GM23248 (cell line): ENCODE measurements at regions not wholly inside any gene's neighbourhood (a gene's known extent, or its start where the extent isn't known, plus 50 kb on each side); places are given as distances from the start of the nearest gene placed in this dataset.

ENCODE experiments used
- EZH2 ChIP-seq: fragments of 200-600 bp; sonication (generic); IDR thresholded peaks from 2 replicates; pipeline ENCODE4 v1.6.1; 2018; ENCODE audit warnings: antibody characterized with exemption, mild to moderate bottlenecking; ENCODE audit not compliant: insufficient read depth, poor library complexity, severe bottlenecking
- EZH2phosphoT487 ChIP-seq: fragments of 200-600 bp; sonication (generic); IDR thresholded peaks from 2 replicates; pipeline ENCODE4 v1.6.1; 2018; ENCODE audit warnings: antibody characterized with exemption, moderate library complexity, mild to moderate bottlenecking, low read depth; ENCODE audit not compliant: insufficient read depth

- TF ChIP-seq EZH2 (no peak), EZH2phosphoT487 (no peak)
Measured at GRCh38 chr6:123733180-123733579, 70.5 kb upstream of the NKAIN2 start.
